HTR-8/SVneo (cell line): ENCODE measurements at regions not wholly inside any gene's neighbourhood (a gene's known extent, or its start where the extent isn't known, plus 50 kb on each side); places are given as distances from the start of the nearest gene placed in this dataset.

Experiments used
- DNase-seq: peaks from one replicate; pipeline ENCODE4 v3.0.0; 2011; ENCODE audit warnings: low spot score, mixed read lengths; ENCODE audit not compliant: insufficient read length
- FAIRE-seq: peaks from 2 replicates; lab custom pipeline; 2011; peaks lifted over from hg19 to GRCh38; lab: Jason Lieb, UNC

DNA sequence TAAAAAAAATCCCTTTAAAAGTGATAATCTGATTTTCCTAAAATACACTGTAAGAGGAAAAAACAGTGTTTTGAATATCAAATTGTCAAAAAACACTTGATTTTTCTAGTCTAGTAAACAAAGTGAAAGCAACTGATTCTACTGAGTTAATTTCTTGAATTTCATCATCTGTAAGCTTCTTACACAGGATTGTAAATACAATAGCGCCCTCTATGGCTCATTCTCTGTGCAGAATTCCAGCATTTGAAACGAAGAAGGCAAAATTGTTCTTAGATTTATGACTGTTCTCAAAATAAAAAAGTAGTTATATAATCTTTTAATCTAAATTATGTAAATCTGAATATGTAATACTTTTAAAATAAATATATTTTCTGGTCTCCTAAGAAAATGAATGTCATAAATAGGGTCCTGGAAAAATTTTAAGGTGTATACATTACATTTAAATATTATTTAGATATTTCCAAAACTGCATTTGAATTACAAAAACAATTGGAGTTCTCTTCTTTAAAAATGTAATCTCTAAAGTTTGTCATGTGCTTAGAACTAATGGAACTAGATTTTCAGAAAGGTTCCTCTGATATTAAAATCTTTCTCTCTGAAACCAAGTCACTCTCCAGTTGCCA, 176.9 kb upstream of the MC4R start:
- FAIRE-seq (no peak), DNase-seq (peak; percentile 20)

DNA sequence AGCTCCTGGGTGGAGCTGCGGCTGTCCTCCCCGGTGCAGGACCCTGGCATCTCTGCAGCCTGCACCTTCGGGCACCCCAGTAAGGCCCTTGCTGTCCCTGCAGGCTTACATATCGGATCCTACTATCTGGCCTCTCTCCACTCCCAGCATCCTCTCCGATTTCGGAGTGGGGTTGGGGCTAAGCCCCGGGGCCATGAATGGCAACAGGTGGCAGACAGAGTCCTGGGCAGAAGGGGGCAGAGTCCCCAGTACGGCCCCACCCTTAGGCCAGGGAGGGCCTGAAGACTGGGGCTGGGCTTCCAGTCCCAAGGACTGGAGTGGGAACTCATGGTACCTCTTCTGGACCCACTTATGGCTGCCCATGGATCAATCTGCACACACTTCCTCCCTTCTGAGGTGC, 180.4 kb upstream of the MC4R start:
- no peak for FAIRE-seq

GRCh38 chr18:60554967-60555366, 182.4 kb upstream of the MC4R start:
- DNase-seq (no peak), FAIRE-seq (no peak)

More for the DNA sequence above, 180.4 kb upstream of the MC4R start:
- no peak for DNase-seq

- FAIRE-seq, result no peak
- DNase-seq, result no peak
Observed at GRCh38 chr18:60555625-60556024, 183.1 kb upstream of the MC4R start.

- no peak for FAIRE-seq
Observed at GRCh38 chr18:60556326-60556725, 183.8 kb upstream of the MC4R start.

DNA sequence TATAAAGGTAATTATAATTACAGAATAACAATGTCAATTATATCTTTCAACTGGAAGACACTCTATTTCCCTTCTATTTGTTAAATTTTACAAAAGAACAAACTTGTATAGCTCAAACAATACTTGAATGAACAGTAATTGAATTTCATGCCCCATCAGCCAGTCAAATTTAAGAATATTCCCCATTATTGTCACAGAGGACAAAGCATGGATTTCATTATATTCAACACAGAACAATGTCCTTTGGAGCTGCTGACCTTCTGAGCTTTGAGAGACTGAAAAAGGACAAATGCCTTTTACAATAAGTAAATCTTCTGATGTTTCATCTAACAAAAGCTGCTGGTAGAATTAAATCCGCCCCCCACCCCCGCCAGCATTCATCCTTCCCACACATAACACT, 187.5 kb upstream of the MC4R start:
- no peak for DNase-seq

More at GRCh38 chr18:60556326-60556725, 183.8 kb upstream of the MC4R start:
- no peak for DNase-seq

GRCh38 chr18:60563082-60563481, 190.5 kb upstream of the MC4R start:
- DNase-seq, result no peak
- FAIRE-seq, result no peak

More for the DNA sequence above, 187.5 kb upstream of the MC4R start:
- FAIRE-seq, result no peak

DNA sequence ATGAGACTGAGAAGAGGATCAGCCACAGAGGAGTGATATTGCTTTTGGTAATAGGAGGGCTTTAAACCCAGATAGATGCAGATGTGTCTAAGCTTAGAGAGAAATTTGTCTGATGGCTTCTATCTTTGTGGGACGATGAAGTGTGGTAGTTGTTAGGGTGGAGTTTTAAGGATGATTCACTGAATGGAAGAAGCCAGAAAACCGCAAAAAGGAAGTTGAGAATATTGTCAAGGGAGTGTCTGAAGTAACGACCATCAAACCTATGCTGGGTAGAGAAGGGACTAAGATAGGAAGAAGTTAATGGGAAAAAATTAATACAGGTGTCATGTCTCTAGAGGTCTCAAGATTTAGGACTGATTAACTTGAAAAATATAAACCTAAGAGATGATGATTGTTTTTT, 195.6 kb upstream of the MC4R start:
- FAIRE-seq (no peak), DNase-seq (no peak)

DNA sequence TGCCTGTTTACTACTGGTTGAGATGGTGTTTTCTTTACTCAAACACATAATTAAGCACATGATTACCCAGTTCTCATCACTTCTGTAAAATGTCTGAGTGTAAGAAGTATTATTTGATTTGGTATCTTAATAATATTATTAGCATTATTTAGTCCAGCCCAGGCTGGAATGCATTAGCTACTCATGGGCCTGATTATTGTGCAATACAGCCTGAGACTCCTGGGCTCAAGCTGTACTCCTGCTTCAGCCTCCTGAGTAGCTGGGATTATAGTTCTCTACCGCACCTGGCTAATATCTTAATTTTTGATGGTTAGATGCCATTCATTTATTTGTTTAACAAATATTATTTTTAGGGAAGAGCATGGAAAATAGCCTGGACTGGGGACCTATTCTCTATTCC, 197.6 kb upstream of the MC4R start:
- no peak for DNase-seq
- FAIRE-seq, result no peak

GRCh38 chr18:60577457-60577856, 204.9 kb upstream of the MC4R start:
- DNase-seq (no peak), FAIRE-seq (no peak)

DNA sequence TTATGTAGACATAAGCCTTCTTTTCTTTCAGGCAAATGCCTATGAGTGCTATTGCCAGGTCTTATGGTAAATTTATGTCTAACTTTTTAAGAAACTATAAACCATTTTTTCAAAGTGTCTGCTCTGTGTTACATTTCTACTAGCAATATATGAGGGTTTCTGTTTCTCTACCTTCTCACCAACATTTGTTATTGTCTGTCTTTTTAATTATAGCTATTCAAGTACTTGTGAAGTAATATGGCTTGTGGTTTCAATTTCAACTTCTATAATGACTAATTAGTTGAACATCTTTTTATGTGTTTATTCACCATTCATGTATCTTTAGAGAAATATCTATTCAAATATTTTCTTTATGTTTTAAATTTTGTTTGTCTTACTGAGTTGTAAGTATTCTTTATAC, 213.1 kb upstream of the MC4R start:
- no peak for DNase-seq
- no peak for FAIRE-seq

DNA sequence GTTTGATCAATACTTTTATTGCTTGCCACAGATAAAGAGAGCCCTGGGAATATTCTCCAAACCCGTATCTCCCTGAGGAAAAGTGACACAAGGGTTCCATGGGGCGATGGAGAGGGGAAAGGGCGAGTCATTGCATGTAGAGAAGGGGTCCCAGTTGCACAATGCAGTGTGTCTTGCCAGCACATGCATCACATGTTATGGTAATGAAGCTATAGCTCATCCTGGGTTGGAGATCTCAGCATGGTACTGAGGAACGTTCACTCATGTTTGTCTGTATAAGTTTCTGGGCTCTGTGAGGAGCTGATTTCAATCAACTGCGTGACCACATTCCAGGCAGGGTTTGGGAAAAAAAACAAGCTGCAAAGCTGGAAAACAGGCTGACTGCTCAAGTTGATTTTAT, 220.7 kb upstream of the MC4R start:
- DNase-seq (no peak), FAIRE-seq (no peak)

GRCh38 chr18:60596928-60597327, 224.4 kb upstream of the MC4R start:
- DNase-seq (no peak), FAIRE-seq (no peak)

- no peak for DNase-seq
- no peak for FAIRE-seq
Observed at GRCh38 chr18:60599267-60599666, 226.7 kb upstream of the MC4R start.

DNA sequence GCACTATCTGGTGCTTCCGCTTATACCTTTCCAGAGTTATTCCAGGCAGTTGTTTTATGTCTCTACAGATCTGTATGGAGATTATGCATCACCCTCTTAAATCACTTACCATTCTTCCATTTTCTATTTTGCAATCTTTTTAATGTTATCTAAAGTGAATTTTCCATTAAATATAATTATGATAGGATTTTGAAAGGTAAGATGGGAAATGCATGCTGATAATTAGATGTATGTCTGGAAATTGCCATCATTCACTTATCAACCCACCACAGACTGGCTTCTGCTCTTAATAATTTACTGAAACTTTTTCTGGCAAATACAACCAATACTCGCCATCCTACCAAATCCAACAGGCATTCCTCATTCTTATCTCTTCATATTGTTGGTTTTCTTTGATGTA, 227.4 kb upstream of the MC4R start:
- no peak for FAIRE-seq
- DNase-seq, result no peak

- FAIRE-seq (no peak), DNase-seq (no peak)
Observed at GRCh38 chr18:60601249-60601648, 228.7 kb upstream of the MC4R start.

DNA sequence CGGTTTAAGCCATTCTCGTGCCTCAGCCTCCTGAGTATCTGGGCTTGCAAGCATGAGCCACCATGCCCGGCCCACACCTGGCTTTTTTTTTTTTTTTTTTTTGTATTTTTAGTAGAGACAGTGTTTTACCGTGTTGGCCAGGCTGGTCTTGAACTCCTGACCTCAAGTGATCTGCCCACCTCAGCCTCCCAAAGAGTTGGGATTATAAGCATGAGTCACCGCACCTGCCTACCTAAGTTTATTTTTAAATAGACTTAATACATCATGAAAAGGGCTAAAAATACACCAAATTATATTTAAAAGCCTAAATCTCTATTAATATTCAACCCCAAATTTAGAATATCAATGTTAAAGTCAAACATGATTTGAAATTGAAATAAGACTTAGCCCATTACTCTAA, 250.8 kb upstream of the MC4R start:
- DNase-seq (no peak), FAIRE-seq (no peak)

DNA sequence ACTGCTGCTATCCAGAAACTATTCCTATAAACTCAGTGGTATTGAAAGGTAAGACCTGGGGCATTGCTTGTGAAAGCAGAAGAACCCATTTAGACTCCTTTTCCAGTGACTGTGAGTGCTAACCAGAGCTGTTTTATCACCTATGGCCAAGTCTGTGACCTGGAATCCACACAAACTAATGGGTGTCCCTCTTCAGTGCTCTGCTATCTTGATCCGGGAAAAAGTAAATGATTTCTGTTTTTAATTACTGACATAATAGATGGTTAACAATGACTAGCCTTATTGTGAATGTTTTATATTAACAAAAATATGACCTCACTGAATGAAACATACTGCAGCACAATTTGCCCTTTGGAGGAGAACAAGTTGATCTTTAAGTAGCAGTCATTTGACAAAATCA, 251.6 kb upstream of the MC4R start:
- FAIRE-seq (no peak), DNase-seq (no peak)

GRCh38 chr18:60639836-60640235, 267.3 kb upstream of the MC4R start:
- DNase-seq, result no peak
- FAIRE-seq, result no peak

DNA sequence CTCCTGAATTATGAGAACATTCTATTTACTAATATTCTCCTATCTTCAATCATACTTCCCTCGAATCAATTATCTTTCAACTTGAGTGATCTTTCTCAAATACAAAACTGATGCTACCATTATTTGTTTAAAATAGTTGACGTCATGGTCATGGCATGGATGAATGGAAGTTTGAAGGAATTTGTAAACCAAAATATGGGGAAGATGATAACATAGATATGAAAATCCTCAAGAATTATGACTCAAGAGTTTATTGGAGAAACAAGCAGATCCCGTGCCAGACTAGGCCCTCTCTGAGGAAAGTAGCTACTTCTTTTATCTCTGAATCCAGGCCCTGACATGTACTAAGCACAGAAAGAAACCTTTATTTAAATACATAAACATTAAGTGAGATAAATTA, 270.4 kb upstream of the MC4R start:
- no peak for DNase-seq
- FAIRE-seq, result no peak

DNA sequence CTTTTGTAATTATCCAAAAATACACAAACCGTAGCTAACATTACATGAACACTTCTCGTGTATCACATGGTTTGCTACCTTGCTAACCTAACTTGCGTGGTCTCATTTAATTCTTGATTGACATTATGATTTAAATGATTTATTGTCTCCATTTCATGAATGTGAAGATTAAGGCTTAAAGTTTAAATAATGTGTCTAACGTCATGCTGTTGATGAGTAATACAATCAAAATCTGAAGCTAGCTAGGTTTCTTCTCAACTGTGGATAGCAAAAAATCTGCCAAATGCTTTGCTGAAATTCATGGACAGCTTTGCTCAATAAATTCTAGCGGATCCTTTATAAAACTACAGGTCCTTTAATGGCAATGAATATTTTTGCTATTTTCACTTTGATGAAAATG, 274.1 kb upstream of the MC4R start:
- FAIRE-seq (no peak), DNase-seq (no peak)

GRCh38 chr18:60649107-60649506, 276.5 kb upstream of the MC4R start:
- FAIRE-seq, result no peak
- DNase-seq, result no peak
